ENCODE measurements at regions not wholly inside any gene's neighbourhood (a gene's known extent, or its start where the extent isn't known, plus 50 kb on each side); places are given as distances from the start of the nearest gene placed in this dataset.
A peak's percentile ranks its signal among the peaks of the same experiment; 100 is the strongest.

DNA sequence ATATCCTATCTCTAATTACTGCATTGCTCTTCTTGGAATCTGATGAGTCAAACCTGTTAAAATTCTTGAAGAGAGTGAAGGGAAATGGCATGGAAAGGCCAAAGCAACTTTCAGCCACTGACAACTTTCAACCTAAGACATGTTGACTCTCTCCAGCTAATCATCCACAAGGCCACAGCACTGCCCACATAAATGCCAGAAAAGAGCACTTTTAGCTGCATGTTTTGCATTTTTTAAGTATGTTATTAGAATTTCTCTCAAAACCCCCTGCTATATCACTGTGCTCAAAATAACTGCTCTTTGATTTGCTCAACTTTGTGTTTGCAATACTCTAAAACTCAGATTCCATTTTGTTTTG, 352.5 kb downstream of the ADGRL2 start:
- no peaks in the 10 kb centered on the region for H3K36me3 ChIP-seq (ENCODE audit: control insufficient read depth in 2 of 2, insufficient read depth in 2 of 2, low read length in 1 of 2)
- no peak for FAIRE-seq
- H2AFZ ChIP-seq (ENCODE audit: control insufficient read depth, low read depth, low read length) = no peak overlapping the region
- CTCF ChIA-PET = interaction anchor here (0.7 to 2.7 kb wide), 12 partner anchors 9 to 233 kb away, joined by 3 to 19 read pairs (median 4); no protein-coding TSS in a partner anchor
- no peaks in the 10 kb centered on the region for H3K4me1 ChIP-seq (ENCODE audit: control insufficient read depth, insufficient read depth, low read length)
- H3K4me3 ChIP-seq = no peak overlapping the region
- ATAC-seq = peak; percentile 75
- H3K4me2 ChIP-seq (ENCODE audit: control insufficient read depth, insufficient read depth) = 0 out of 2 replicates have a peak overlapping the region, but pooled peaks have one; percentile 24
- H4K20me1 ChIP-seq (ENCODE audit: control insufficient read depth, insufficient read depth) = no peaks in the 10 kb centered on the region
- peak overlapping the region; percentile 33; the same call in 1 of the 2 replicates for H3K27ac ChIP-seq (ENCODE audit: control insufficient read depth, insufficient read depth)
- DNase-seq (ENCODE audit: low read depth, low spot score) = no peak
- in situ Hi-C loops (cut with MboI) = no loop called here
- no peaks in the 10 kb centered on the region for H3K79me2 ChIP-seq (ENCODE audit: control insufficient read depth, insufficient read depth, low read length)
- intact Hi-C loops (cut with micrococcal nuclease; ENCODE audit: unreplicated experiment) = no loop called here
- H3K9me3 ChIP-seq (replicated peaks; ENCODE audit: control insufficient read depth, insufficient read depth, low read length) = no peaks in the 10 kb centered on the region
- BruUV-seq (replicated peaks) = no TSS peak
- POLR2A ChIA-PET = interaction anchor here (1.3 to 3.1 kb wide), 4 partner anchors 8 to 74 kb away, joined by 3 to 19 read pairs (median 8); no protein-coding TSS in a partner anchor
- SMC1A ChIA-PET (ENCODE audit: uncharacterized antibody, unreplicated experiment) = interaction anchor here (0.6 to 4.6 kb wide), 35 partner anchors 9 to 603 kb away, joined by 3 to 63 read pairs (median 5); no protein-coding TSS in a partner anchor
- H3K27me3 ChIP-seq (replicated peaks in 1 of 2; ENCODE audit: control insufficient read depth in 2 of 2, insufficient read depth in 2 of 2, low read length in 1 of 2) = no peaks in the 10 kb centered on the region
- RAD21 ChIA-PET (ENCODE audit: unreplicated experiment) = interaction anchor here (0.7 to 3.1 kb wide), 29 partner anchors 8 to 604 kb away, joined by 3 to 31 read pairs (median 5); no protein-coding TSS in a partner anchor
- no peak overlapping the region for H3K9ac ChIP-seq (ENCODE audit: control insufficient read depth, insufficient read depth, low read length)
- TF ChIP-seq RBBP5 (conservative IDR thresholded peaks at IDR 0.05) (no peak), TARDBP (IDR thresholded peaks at IDR 0.05; ENCODE audit: borderline replicate concordance) (no peak), E4F1 (IDR thresholded peaks at IDR 0.05; ENCODE audit: borderline replicate concordance, partially characterized antibody) (no peak), IKZF2 (IDR thresholded peaks at IDR 0.05) (peak; percentile 73 to 76), KLF5 (IDR thresholded peaks at IDR 0.05; ENCODE audit: partially characterized antibody) (no peak), SMARCA5 (IDR thresholded peaks at IDR 0.05) (0 out of 2 replicates have a peak, but pooled peaks have one; percentile 19), GATAD2B (conservative IDR thresholded peaks at IDR 0.05; ENCODE audit: low read depth) (peak; percentile 49), ZNF384 (IDR thresholded peaks at IDR 0.05; ENCODE audit: borderline replicate concordance, low read depth, low read length) (no peak), BHLHE40 (IDR thresholded peaks at IDR 0.05; ENCODE audit: borderline replicate concordance in 1 of 2, low read depth in 2 of 2, low read length in 1 of 2) (no peak), POLR2AphosphoS5 (IDR thresholded peaks at IDR 0.05; ENCODE audit: low read length) (no peak), GABPA (IDR thresholded peaks at IDR 0.05; ENCODE audit: low read depth) (no peak), SPI1 (IDR thresholded peaks at IDR 0.05; ENCODE audit: borderline replicate concordance, insufficient read depth, low read depth, low read length) (no peak), BCL11A (IDR thresholded peaks at IDR 0.05; ENCODE audit: low read depth, low read length) (peak; percentile 51; the same call in 1 of the 2 replicates), RUNX3 (IDR thresholded peaks at IDR 0.05; ENCODE audit: low read length) (peak; percentile 16; the same call in 1 of the 2 replicates), SREBF2 (IDR thresholded peaks at IDR 0.05; ENCODE audit: low read length) (no peak)
- TF ChIP-seq, protein P1, sequence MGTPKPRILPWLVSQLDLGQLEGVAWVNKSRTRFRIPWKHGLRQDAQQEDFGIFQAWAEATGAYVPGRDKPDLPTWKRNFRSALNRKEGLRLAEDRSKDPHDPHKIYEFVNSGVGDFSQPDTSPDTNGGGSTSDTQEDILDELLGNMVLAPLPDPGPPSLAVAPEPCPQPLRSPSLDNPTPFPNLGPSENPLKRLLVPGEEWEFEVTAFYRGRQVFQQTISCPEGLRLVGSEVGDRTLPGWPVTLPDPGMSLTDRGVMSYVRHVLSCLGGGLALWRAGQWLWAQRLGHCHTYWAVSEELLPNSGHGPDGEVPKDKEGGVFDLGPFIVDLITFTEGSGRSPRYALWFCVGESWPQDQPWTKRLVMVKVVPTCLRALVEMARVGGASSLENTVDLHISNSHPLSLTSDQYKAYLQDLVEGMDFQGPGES (IDR thresholded peaks at IDR 0.05) = no peak
- TF ChIP-seq, protein P2, sequence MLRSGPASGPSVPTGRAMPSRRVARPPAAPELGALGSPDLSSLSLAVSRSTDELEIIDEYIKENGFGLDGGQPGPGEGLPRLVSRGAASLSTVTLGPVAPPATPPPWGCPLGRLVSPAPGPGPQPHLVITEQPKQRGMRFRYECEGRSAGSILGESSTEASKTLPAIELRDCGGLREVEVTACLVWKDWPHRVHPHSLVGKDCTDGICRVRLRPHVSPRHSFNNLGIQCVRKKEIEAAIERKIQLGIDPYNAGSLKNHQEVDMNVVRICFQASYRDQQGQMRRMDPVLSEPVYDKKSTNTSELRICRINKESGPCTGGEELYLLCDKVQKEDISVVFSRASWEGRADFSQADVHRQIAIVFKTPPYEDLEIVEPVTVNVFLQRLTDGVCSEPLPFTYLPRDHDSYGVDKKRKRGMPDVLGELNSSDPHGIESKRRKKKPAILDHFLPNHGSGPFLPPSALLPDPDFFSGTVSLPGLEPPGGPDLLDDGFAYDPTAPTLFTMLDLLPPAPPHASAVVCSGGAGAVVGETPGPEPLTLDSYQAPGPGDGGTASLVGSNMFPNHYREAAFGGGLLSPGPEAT (IDR thresholded peaks at IDR 0.05; ENCODE audit: low read depth) = 0 out of 2 replicates have a peak, but pooled peaks have one; percentile 17
